OCI-LY1 (cell line): ENCODE measurements at regions not wholly inside any gene's neighbourhood (a gene's known extent, or its start where the extent isn't known, plus 50 kb on each side); places are given as distances from the start of the nearest gene placed in this dataset.
"Not testable (repeated sequence)": the region's sequence is repeated elsewhere in the genome, so short reads cannot be mapped to it uniquely, and the experiment has no call there.

ENCODE experiments used
- H2AFZ ChIP-seq: fragments of 200-600 bp; sonication (generic), shearing (Covaris generic); 2 replicates; pipeline ENCODE4 v1.6.0; 2014; ENCODE audit warnings: antibody characterized with exemption, mild to moderate bottlenecking, low read length
- H3F3A ChIP-seq: fragments of 200-600 bp; sonication (generic), shearing (Covaris generic); 2 replicates; pipeline ENCODE4 v1.6.0; 2014; ENCODE audit warnings: mild to moderate bottlenecking, antibody characterized with exemption, low read length, moderate library complexity; ENCODE audit not compliant: insufficient read depth
- H3K27ac ChIP-seq: fragments of 200-600 bp; sonication (generic); 2 replicates; pipeline ENCODE4 v1.5.1; 2014; ENCODE audit warnings: low read length, mixed run types, mild to moderate bottlenecking, low read depth; ENCODE audit not compliant: poor library complexity, severe bottlenecking
- H3K27me3 ChIP-seq: fragments of 200-600 bp; sonication (generic); 2 replicates; pipeline ENCODE4 v1.6.0; 2014; ENCODE audit warnings: antibody characterized with exemption, mild to moderate bottlenecking, low read length, moderate library complexity; ENCODE audit not compliant: insufficient read depth
- H3K36me3 ChIP-seq: fragments of 200-600 bp; sonication (generic); 2 replicates; pipeline ENCODE4 v1.6.1; 2014; ENCODE audit warnings: mild to moderate bottlenecking, antibody characterized with exemption, low read length, moderate library complexity, mixed read lengths; ENCODE audit not compliant: insufficient read depth
- H3K4me1 ChIP-seq: fragments of 200-600 bp; sonication (generic); 2 replicates; pipeline ENCODE4 v1.5.1; 2014; ENCODE audit warnings: mild to moderate bottlenecking, low read length, moderate library complexity; ENCODE audit not compliant: insufficient read depth, severe bottlenecking
- H3K4me2 ChIP-seq: fragments of 200-600 bp; sonication (generic), shearing (Covaris generic); 2 replicates; pipeline ENCODE4 v1.6.1; 2014; ENCODE audit warnings: low read length
- H3K4me3 ChIP-seq: fragments of 200-600 bp; sonication (generic); 2 replicates; pipeline ENCODE4 v1.5.1; 2014; ENCODE audit warnings: low read length, low read depth, mild to moderate bottlenecking, mixed read lengths; ENCODE audit not compliant: poor library complexity, severe bottlenecking
- H3K79me2 ChIP-seq: fragments of 200-600 bp; shearing (Covaris generic); 2 replicates; pipeline ENCODE4 v1.6.1; 2016; ENCODE audit warnings: mixed run types, low read length, mixed read lengths; ENCODE audit not compliant: insufficient read depth
- H3K9ac ChIP-seq: fragments of 200-600 bp; sonication (generic), shearing (Covaris generic); 2 replicates; pipeline ENCODE4 v1.6.1; 2014; ENCODE audit warnings: mild to moderate bottlenecking, low read length, mixed read lengths
- H3K9me2 ChIP-seq: fragments of 200-600 bp; sonication (generic), shearing (Covaris generic); 2 replicates; pipeline ENCODE4 v1.6.1; 2014; ENCODE audit warnings: low read depth, mild to moderate bottlenecking, low read length, mixed read lengths
- H3K9me3 ChIP-seq: fragments of 200-600 bp; shearing (Covaris generic); 2 replicates; pipeline ENCODE4 v1.6.1; 2014; ENCODE audit warnings: low read length, mixed read lengths
- H4K20me1 ChIP-seq: fragments of 200-600 bp; sonication (generic), shearing (Covaris generic); 2 replicates; pipeline ENCODE4 v1.6.0; 2016; ENCODE audit warnings: mild to moderate bottlenecking, low read length; ENCODE audit not compliant: insufficient read depth
- EZH2 ChIP-seq: fragments of 200-600 bp; sonication (generic), shearing (Covaris generic); IDR thresholded peaks from 2 replicates; pipeline ENCODE4 v1.8.0; 2017; ENCODE audit warnings: borderline replicate concordance, mixed run types, mild to moderate bottlenecking, antibody characterized with exemption, low read length, moderate library complexity, mixed read lengths
- TF ChIP-seq, protein P1 (sequence below): fragments of 200-600 bp; sonication (generic), shearing (Covaris generic); IDR thresholded peaks from 2 replicates; pipeline ENCODE4 v1.5.1; 2017; ENCODE audit warnings: mild to moderate bottlenecking, antibody characterized with exemption, low read length, moderate library complexity, mixed read lengths

DNA sequence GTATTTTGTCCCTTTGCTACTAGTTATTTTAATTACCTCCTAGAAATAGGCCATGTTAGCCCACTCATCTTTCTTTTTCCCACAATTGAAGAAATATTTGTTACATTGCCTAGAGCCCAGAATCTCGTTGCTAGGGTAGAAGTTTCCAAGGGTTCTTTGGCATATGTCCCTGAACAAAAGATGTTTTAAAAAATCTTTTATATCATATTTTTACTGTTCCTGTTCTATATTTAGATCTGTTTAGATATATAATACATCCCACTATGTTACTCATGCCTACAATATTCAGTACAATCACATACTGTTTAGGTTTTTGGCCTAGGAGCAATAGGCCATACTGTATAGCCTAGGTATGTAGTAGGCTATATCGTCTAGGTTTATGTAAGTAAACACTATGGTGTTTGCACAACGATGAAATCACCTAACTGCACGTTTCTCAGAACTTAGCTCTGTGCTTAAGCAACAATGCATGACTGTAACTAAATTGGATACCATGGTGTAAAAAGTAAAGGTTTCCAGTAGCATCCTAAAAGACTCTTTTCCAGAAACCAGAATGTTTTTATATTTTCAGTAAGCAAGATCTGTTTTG is 236.0 kb upstream of the SLIT2 start:
- H4K20me1 ChIP-seq = no peaks in the 10 kb centered on the region
- H3K27ac ChIP-seq = no peak overlapping the region
- no peaks in the 10 kb centered on the region for H3K27me3 ChIP-seq
- no peaks in the 10 kb centered on the region for H3K9me3 ChIP-seq
- H3K9me2 ChIP-seq = no peaks in the 10 kb centered on the region
- H3K4me2 ChIP-seq = no peak overlapping the region
- no peaks in the 10 kb centered on the region for H3K79me2 ChIP-seq
- H3F3A ChIP-seq = no peaks in the 10 kb centered on the region
- H3K4me1 ChIP-seq = no peaks in the 10 kb centered on the region
- no peak overlapping the region for H3K9ac ChIP-seq
- no peak overlapping the region for H3K4me3 ChIP-seq
- H2AFZ ChIP-seq = no peak overlapping the region
- no peak for TF ChIP-seq EZH2
- TF ChIP-seq, protein P1, sequence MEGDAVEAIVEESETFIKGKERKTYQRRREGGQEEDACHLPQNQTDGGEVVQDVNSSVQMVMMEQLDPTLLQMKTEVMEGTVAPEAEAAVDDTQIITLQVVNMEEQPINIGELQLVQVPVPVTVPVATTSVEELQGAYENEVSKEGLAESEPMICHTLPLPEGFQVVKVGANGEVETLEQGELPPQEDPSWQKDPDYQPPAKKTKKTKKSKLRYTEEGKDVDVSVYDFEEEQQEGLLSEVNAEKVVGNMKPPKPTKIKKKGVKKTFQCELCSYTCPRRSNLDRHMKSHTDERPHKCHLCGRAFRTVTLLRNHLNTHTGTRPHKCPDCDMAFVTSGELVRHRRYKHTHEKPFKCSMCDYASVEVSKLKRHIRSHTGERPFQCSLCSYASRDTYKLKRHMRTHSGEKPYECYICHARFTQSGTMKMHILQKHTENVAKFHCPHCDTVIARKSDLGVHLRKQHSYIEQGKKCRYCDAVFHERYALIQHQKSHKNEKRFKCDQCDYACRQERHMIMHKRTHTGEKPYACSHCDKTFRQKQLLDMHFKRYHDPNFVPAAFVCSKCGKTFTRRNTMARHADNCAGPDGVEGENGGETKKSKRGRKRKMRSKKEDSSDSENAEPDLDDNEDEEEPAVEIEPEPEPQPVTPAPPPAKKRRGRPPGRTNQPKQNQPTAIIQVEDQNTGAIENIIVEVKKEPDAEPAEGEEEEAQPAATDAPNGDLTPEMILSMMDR = no peak
- no peaks in the 10 kb centered on the region for H3K36me3 ChIP-seq

DNA sequence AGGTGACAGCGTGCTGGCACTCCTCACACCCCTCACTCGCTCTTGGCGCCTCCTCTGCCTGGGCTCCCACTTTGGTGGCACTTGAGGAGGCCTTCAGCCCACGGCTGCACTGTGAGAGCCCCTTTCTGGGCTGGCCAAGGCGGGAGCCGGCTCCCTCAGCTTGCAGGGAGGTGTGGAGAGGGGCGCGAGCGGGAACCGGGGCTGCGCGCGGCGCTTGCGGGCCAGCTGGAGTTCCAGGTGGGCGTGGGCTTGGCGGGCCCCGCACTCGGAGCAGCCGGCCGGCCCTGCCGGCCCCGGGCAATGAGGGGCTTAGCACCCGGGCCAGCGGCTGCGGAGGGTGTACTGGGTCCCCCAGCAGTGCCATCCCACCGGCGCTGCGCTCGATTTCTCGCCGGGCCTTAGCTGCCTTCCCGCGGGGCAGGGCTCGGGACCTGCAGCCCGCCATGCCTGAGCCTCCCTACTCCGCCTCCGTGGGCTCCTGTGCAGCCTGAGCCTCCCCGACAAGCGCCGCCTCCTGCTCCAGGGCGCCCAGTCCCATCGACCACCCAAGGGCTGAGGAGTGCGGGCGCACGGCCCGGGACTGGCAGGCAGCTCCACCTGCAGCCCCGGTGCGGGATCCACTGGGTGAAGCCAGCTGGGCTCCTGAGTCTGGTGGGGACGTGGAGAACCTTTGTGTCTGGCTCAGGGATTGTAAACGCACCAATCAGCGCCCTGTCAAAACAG is 247.7 kb upstream of the SLIT2 start:
- not testable (repeated sequence) for H3K4me2 ChIP-seq, H3K4me1 ChIP-seq, H3K9ac ChIP-seq, H3K4me3 ChIP-seq, H2AFZ ChIP-seq, H3K9me3 ChIP-seq, H3F3A ChIP-seq, H3K36me3 ChIP-seq, H4K20me1 ChIP-seq, H3K27me3 ChIP-seq, H3K27ac ChIP-seq, H3K9me2 ChIP-seq, H3K79me2 ChIP-seq

DNA sequence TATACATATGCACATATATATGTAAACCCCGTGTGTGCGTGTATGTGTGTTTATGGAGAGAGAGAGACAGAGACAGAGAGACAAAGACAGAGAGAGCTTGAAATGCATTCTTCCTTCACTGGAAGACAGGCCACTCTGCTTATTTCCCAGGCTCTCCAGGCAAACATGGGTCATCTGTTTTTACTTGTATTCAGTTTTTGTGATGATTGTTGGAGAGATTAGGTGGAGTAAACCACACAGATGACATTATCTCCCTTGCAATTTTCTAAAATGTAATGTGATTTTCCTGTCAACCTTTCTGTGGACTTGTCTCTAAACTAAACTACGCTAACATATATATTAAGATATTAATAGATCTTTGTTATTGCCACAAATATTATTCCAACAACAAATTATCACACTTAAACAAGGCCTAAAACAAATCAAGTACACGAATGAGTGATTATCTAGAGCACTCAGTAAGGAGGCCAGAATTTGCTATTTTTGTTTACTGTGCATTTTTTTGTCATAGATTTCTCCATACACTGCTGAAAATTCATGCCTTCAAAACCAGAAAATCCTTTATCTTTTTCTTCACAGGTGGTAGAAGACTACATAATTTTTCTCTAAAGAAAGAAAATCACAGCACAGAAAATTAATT is 251.8 kb upstream of the SLIT2 start:
- no peak overlapping the region for H3K4me2 ChIP-seq
- H3F3A ChIP-seq = no peaks in the 10 kb centered on the region
- no peak overlapping the region for H3K27ac ChIP-seq
- H3K79me2 ChIP-seq = no peaks in the 10 kb centered on the region
- H3K4me3 ChIP-seq = no peak overlapping the region
- H3K36me3 ChIP-seq = no peaks in the 10 kb centered on the region
- H3K4me1 ChIP-seq = no peaks in the 10 kb centered on the region
- no peak overlapping the region for H3K9ac ChIP-seq
- no peaks in the 10 kb centered on the region for H4K20me1 ChIP-seq
- H3K9me3 ChIP-seq = no peaks in the 10 kb centered on the region
- TF ChIP-seq, protein P1 = no peak
- no peaks in the 10 kb centered on the region for H3K9me2 ChIP-seq
- no peak overlapping the region for H2AFZ ChIP-seq
- H3K27me3 ChIP-seq = no peaks in the 10 kb centered on the region
